Mesendoderm (in vitro differentiated cells): ENCODE measurements at regions not wholly inside any gene's neighbourhood (a gene's known extent, or its start where the extent isn't known, plus 50 kb on each side); places are given as distances from the start of the nearest gene placed in this dataset.

ENCODE experiments used
- DNase-seq: peaks from one replicate; pipeline ENCODE4 v3.0.0; 2013
- H2AK5ac ChIP-seq: 2 replicates; pipeline ENCODE4 v1.6.1; 2013; ENCODE audit warnings: low read length, inconsistent platforms
- H2BK120ac ChIP-seq: 2 replicates; pipeline ENCODE4 v1.6.1; 2013; ENCODE audit warnings: low read depth, mild to moderate bottlenecking, low read length, moderate library complexity, mixed read lengths
- H2BK15ac ChIP-seq: replicated peaks from 2 replicates; pipeline ENCODE4 v1.6.1; 2013; ENCODE audit warnings: low read depth, mild to moderate bottlenecking, moderate library complexity
- H2BK5ac ChIP-seq: 2 replicates; pipeline ENCODE4 v1.6.1; 2013; ENCODE audit warnings: low read length, inconsistent platforms
- H3K18ac ChIP-seq: 2 replicates; pipeline ENCODE4 v1.6.1; 2013; ENCODE audit warnings: mild to moderate bottlenecking, low read length, mixed read lengths
- H3K23ac ChIP-seq: one replicate; pipeline ENCODE4 v1.6.1; 2013; ENCODE audit warnings: low read length
- H3K27ac ChIP-seq: 2 replicates; pipeline ENCODE4 v1.5.1; 2013; ENCODE audit warnings: low read depth, mild to moderate bottlenecking, inconsistent platforms, low read length, moderate library complexity
- H3K27me3 ChIP-seq: 2 replicates; pipeline ENCODE4 v1.6.1; 2013; ENCODE audit warnings: low read length, control low read depth, mild to moderate bottlenecking, inconsistent platforms; ENCODE audit not compliant: insufficient read depth, poor library complexity
- H3K36me3 ChIP-seq: 2 replicates; pipeline ENCODE4 v1.6.1; 2013; ENCODE audit warnings: low read length, inconsistent platforms; ENCODE audit not compliant: control insufficient read depth, insufficient read depth
- H3K4ac ChIP-seq: one replicate; pipeline ENCODE4 v1.6.1; 2013; ENCODE audit warnings: low read depth, mild to moderate bottlenecking, low read length, moderate library complexity
- H3K4me1 ChIP-seq: 2 replicates; pipeline ENCODE4 v1.6.1; 2013; ENCODE audit warnings: low read depth, low read length, inconsistent platforms; ENCODE audit not compliant: control insufficient read depth
- H3K4me2 ChIP-seq: 2 replicates; pipeline ENCODE4 v1.6.1; 2013; ENCODE audit warnings: low read length
- H3K4me3 ChIP-seq: 2 replicates; pipeline ENCODE4 v1.5.1; 2013; ENCODE audit warnings: mild to moderate bottlenecking, low read length
- H3K56ac ChIP-seq: one replicate; pipeline ENCODE4 v1.6.1; 2013; ENCODE audit warnings: low read length
- H3K79me1 ChIP-seq: 2 replicates; pipeline ENCODE4 v1.6.1; 2013; ENCODE audit warnings: low read length, inconsistent platforms
- H3K79me2 ChIP-seq: 2 replicates; pipeline ENCODE4 v1.6.1; 2013; ENCODE audit warnings: mild to moderate bottlenecking, low read length; ENCODE audit not compliant: control insufficient read depth, insufficient read depth
- H3K9ac ChIP-seq: 2 replicates; pipeline ENCODE4 v1.6.1; 2013; ENCODE audit warnings: low read length, inconsistent platforms
- H4K5ac ChIP-seq: one replicate; pipeline ENCODE4 v1.6.1; 2013; ENCODE audit warnings: low read length
- H4K8ac ChIP-seq: one replicate; pipeline ENCODE4 v1.6.1; 2013; ENCODE audit warnings: low read depth, mild to moderate bottlenecking, control low read depth, low read length, moderate library complexity
- WGBS: extraction: QIAGEN DNeasy Blood & Tissue Kit; methylation state at CpG from one replicate; pipeline ENCODE4 v1.1.7; 2013; ENCODE audit warnings: low lambda C conversion rate, missing lambda C conversion rate; ENCODE audit not compliant: insufficient coverage; ENCODE audit errors: extremely low coverage; 5-methylcytosine and 5-hydroxymethylcytosine counted together

DNA sequence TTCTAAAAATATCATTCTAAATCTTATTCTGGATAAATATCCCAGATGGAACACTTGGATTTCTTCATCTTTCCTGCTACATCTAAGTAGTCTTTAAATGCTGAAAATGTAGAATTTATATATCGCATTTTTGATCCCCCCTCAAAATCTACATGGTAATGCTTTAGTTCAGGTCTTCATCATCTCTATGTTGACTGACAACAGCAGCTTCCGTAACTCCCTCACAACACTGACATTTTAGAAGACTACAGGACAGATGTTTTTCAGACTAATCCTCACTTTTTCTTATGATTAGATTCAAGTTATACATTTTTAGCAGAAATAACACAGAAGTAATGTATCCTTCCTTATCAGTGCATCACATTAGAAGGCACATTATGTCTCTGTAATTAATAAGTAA lies 336.5 kb downstream of the LMO4 start:
- Histone ChIP-seq H3K23ac (no peak overlapping the region), H2BK5ac (no peak overlapping the region), H3K4ac (no peak overlapping the region), H2AK5ac (no peak overlapping the region), H3K56ac (no peak overlapping the region), H2BK120ac (no peak overlapping the region), H3K4me1 (no peaks in the 10 kb centered on the region), H3K27me3 (no peaks in the 10 kb centered on the region), H4K5ac (no peak overlapping the region), H3K79me2 (no peaks in the 10 kb centered on the region), H4K8ac (no peak overlapping the region), H3K27ac (no peak overlapping the region), H3K18ac (no peak overlapping the region), H3K36me3 (no peaks in the 10 kb centered on the region), H3K79me1 (no peaks in the 10 kb centered on the region), H3K4me3 (no peak overlapping the region), H3K9ac (no peak overlapping the region), H2BK15ac (no peak overlapping the region), H3K4me2 (no peak overlapping the region)
- WGBS, result no CpG with 5 or more reads among the region's 2 CpGs
- DNase-seq, result no peak

DNA sequence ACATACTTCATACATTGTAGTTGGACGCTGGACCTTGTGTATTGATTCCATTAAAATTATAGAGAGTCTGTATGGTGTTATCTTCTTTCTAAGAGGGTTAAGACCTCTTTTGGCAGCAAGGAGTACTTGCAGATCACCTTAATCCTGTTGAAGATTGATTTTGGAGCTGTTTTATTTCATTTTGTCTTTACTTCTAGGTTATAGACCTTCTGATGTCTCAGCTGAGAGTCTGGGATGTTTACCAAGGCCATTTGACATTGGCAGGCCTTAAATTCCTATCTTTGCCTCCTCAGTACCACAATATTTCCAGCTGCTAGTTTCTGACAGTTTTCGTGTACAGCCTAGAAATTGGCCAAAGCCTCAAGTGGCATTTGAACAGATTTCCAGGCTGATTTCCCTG lies 338.0 kb downstream of the LMO4 start:
- Histone ChIP-seq H2BK5ac (no peak overlapping the region), H3K79me1 (no peaks in the 10 kb centered on the region), H2BK120ac (no peak overlapping the region), H3K23ac (no peak overlapping the region), H3K27ac (no peak overlapping the region), H3K9ac (no peak overlapping the region), H4K8ac (no peak overlapping the region), H3K4me1 (no peaks in the 10 kb centered on the region), H3K18ac (no peak overlapping the region), H3K56ac (no peak overlapping the region), H3K4me2 (no peak overlapping the region), H3K4ac (no peak overlapping the region), H3K79me2 (no peaks in the 10 kb centered on the region), H2BK15ac (no peak overlapping the region), H3K36me3 (no peaks in the 10 kb centered on the region), H3K4me3 (no peak overlapping the region), H3K27me3 (no peaks in the 10 kb centered on the region), H4K5ac (no peak overlapping the region), H2AK5ac (no peak overlapping the region)
- WGBS, result no CpG with 5 or more reads among the region's 2 CpGs
- DNase-seq, result no peak

- Histone ChIP-seq H3K56ac (no peak overlapping the region), H2AK5ac (no peak overlapping the region), H3K4me3 (no peak overlapping the region), H4K8ac (no peak overlapping the region), H2BK120ac (no peak overlapping the region), H3K27ac (no peak overlapping the region), H3K18ac (no peak overlapping the region), H3K27me3 (no peaks in the 10 kb centered on the region), H3K23ac (no peak overlapping the region), H3K79me2 (no peaks in the 10 kb centered on the region), H3K4me1 (no peaks in the 10 kb centered on the region), H2BK5ac (no peak overlapping the region), H3K79me1 (no peaks in the 10 kb centered on the region), H4K5ac (no peak overlapping the region), H3K4me2 (no peak overlapping the region), H3K4ac (no peak overlapping the region), H3K36me3 (no peaks in the 10 kb centered on the region), H2BK15ac (no peak overlapping the region), H3K9ac (no peak overlapping the region)
- no peak for DNase-seq
- WGBS, result no CpG with 5 or more reads among the region's 1 CpG
Observed at GRCh38 chr1:87669674-87670073, 341.0 kb downstream of the LMO4 start.

GRCh38 chr1:87673309-87673708 lies 344.6 kb downstream of the LMO4 start:
- H3K79me1 ChIP-seq, result no peaks in the 10 kb centered on the region
- no peak overlapping the region for H3K4me2 ChIP-seq
- H3K23ac ChIP-seq, result no peak overlapping the region
- H3K36me3 ChIP-seq, result no peaks in the 10 kb centered on the region
- no peak overlapping the region for H3K18ac ChIP-seq
- H3K27me3 ChIP-seq, result no peaks in the 10 kb centered on the region
- DNase-seq, result no peak
- no peak overlapping the region for H3K56ac ChIP-seq
- no peak overlapping the region for H4K8ac ChIP-seq
- no peak overlapping the region for H3K4me3 ChIP-seq
- no peak overlapping the region for H2BK5ac ChIP-seq
- H2BK120ac ChIP-seq, result no peak overlapping the region
- H3K4me1 ChIP-seq, result no peaks in the 10 kb centered on the region
- H3K9ac ChIP-seq, result no peak overlapping the region
- no CpG with 5 or more reads among the region's 5 CpGs for WGBS
- no peak overlapping the region for H2AK5ac ChIP-seq
- no peaks in the 10 kb centered on the region for H3K79me2 ChIP-seq
- H3K4ac ChIP-seq, result no peak overlapping the region
- H4K5ac ChIP-seq, result no peak overlapping the region
- no peak overlapping the region for H3K27ac ChIP-seq
- H2BK15ac ChIP-seq, result no peak overlapping the region

DNA sequence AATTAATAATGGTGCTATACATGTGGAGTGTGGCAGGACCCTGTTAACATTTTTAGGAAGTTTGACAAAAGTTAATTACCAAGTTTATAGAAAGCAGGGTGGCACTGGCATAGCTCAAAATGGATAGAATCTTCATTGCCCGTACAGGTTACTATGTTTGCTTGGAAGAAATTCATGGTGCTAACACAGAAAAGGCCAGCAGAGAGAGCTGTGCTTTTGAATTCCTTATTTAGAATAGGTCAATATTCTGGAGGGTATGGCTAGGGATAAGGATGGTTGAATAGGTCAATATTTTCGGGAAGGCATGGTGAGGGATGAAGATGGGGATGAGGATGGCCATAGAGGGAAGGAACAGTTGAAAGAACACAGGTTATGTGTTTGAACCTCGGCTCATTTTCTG lies 345.1 kb downstream of the LMO4 start:
- no CpG with 5 or more reads among the region's 3 CpGs for WGBS
- Histone ChIP-seq H2BK15ac (no peak overlapping the region), H3K4me2 (no peak overlapping the region), H3K9ac (no peak overlapping the region), H3K27ac (no peak overlapping the region), H3K18ac (no peak overlapping the region), H3K4me1 (no peaks in the 10 kb centered on the region), H3K79me1 (no peaks in the 10 kb centered on the region), H4K8ac (no peak overlapping the region), H3K4ac (no peak overlapping the region), H3K23ac (no peak overlapping the region), H3K4me3 (no peak overlapping the region), H3K79me2 (no peaks in the 10 kb centered on the region), H3K27me3 (no peaks in the 10 kb centered on the region), H3K56ac (no peak overlapping the region), H3K36me3 (no peaks in the 10 kb centered on the region), H2BK120ac (no peak overlapping the region), H2AK5ac (no peak overlapping the region), H2BK5ac (no peak overlapping the region), H4K5ac (no peak overlapping the region)
- DNase-seq, result no peak

DNA sequence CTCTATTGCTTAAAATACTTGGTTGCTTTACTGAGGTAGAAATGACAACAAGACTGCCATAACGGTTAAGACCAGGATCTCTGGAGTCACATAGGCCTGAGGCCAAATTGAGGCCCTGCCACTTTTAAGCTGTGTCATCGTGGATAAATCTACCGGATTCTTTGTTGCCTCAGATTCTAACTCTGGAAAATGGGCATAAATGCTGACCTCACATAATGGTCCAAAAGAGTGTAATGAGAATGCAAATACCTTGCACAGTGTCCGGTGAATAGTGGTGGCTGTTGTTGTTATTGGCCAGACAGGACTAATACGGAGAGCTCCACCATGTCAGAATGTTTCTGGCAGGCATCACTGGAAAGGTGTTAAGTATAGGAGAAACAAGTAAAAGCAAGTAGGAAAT lies 346.1 kb downstream of the LMO4 start:
- Histone ChIP-seq H4K8ac (no peak overlapping the region), H3K27me3 (no peaks in the 10 kb centered on the region), H2BK15ac (no peak overlapping the region), H3K36me3 (no peaks in the 10 kb centered on the region), H3K79me1 (no peaks in the 10 kb centered on the region), H4K5ac (no peak overlapping the region), H2BK120ac (no peak overlapping the region), H3K79me2 (no peaks in the 10 kb centered on the region), H3K4me2 (no peak overlapping the region), H3K27ac (no peak overlapping the region), H3K4me1 (no peaks in the 10 kb centered on the region), H3K4ac (no peak overlapping the region), H3K56ac (no peak overlapping the region), H3K4me3 (no peak overlapping the region), H2AK5ac (no peak overlapping the region), H3K18ac (no peak overlapping the region), H3K9ac (no peak overlapping the region), H2BK5ac (no peak overlapping the region), H3K23ac (no peak overlapping the region)
- no peak for DNase-seq
- no CpG with 5 or more reads among the region's 5 CpGs for WGBS
